H1 (cell line): ENCODE measurements at regions not wholly inside any gene's neighbourhood (a gene's known extent, or its start where the extent isn't known, plus 50 kb on each side); places are given as distances from the start of the nearest gene placed in this dataset.

Experiments
- CTCF ChIA-PET: fragments of 300-600 bp; sonication (Branson Sonifier 250); formaldehyde crosslinking; loops from one replicate; lab custom pipeline; 2021; ENCODE audit not compliant: partially characterized antibody; lab: Charles Lee
- POLR2A ChIA-PET: fragments of 300-600 bp; sonication (Branson Sonifier 250); formaldehyde crosslinking; loops from one replicate; lab custom pipeline; 2021; ENCODE audit warnings: inconsistent platforms; ENCODE audit not compliant: partially characterized antibody; lab: Charles Lee
- DNase-seq, 2 experiments: peaks; one replicate each; pipeline versions ENCODE4 v3.0.0 to v3.0.0-alpha.2; 2010 to 2022; ENCODE audit warnings: low spot score in 2 of 2, low read depth in 1 of 2, mixed read lengths in 1 of 2
- FAIRE-seq: peaks from 2 replicates; lab custom pipeline; 2011; peaks lifted over from hg19 to GRCh38; lab: Jason Lieb, UNC
- H2AFZ ChIP-seq: 2 replicates; pipeline ENCODE4 v1.8.1; 2012; ENCODE audit warnings: low read length, inconsistent platforms
- H2AK5ac ChIP-seq: 2 replicates; pipeline ENCODE4 v1.6.1; 2013; ENCODE audit warnings: low read depth, low read length
- H2BK120ac ChIP-seq: replicated peaks from 2 replicates; pipeline ENCODE3; 2013; ENCODE audit warnings: low read depth, low read length, inconsistent platforms
- H2BK12ac ChIP-seq: 2 replicates; pipeline ENCODE4 v1.6.1; 2013; ENCODE audit warnings: low read depth, low read length
- H2BK15ac ChIP-seq: 2 replicates; pipeline ENCODE4 v1.6.1; 2013; ENCODE audit warnings: low read length
- H2BK20ac ChIP-seq: 2 replicates; pipeline ENCODE4 v1.6.1; 2013; ENCODE audit warnings: low read length
- H2BK5ac ChIP-seq: 2 replicates; pipeline ENCODE4 v1.6.1; 2013; ENCODE audit warnings: low read depth, low read length
- H3K14ac ChIP-seq: 2 replicates; pipeline ENCODE4 v1.6.1; 2013; ENCODE audit warnings: inconsistent platforms; ENCODE audit not compliant: insufficient read length
- H3K18ac ChIP-seq: 2 replicates; pipeline ENCODE4 v1.6.1; 2013; ENCODE audit warnings: low read length; ENCODE audit errors: extremely low read depth
- H3K23ac ChIP-seq: 2 replicates; pipeline ENCODE4 v1.6.1; 2013; ENCODE audit warnings: inconsistent platforms; ENCODE audit not compliant: insufficient read length
- H3K23me2 ChIP-seq: 2 replicates; pipeline ENCODE4 v1.6.1; 2013; ENCODE audit warnings: low read depth, low read length
- H3K27ac ChIP-seq: 2 replicates; pipeline ENCODE4 v1.6.1; 2011; ENCODE audit warnings: low read depth, low read length, inconsistent platforms
- H3K27me3 ChIP-seq, 4 experiments: replicated peaks in 1 of 4; 1 replicate in 1 of 4; 2 replicates in 3 of 4; pipeline versions ENCODE4 v1.6.1 to v1.8.1; 2011 to 2013; ENCODE audit warnings: low read length in 3 of 4, mild to moderate bottlenecking in 3 of 4, inconsistent platforms in 2 of 4, mixed read lengths in 2 of 4, moderate library complexity in 1 of 4; ENCODE audit not compliant: control insufficient read depth in 3 of 4, insufficient read depth in 3 of 4; ENCODE audit errors: extremely low read depth in 1 of 4
- H3K36me3 ChIP-seq, 4 experiments: 2 replicates each; pipeline versions ENCODE4 v1.6.1 to v1.8.1; 2011 to 2013; ENCODE audit warnings: mild to moderate bottlenecking in 4 of 4, low read length in 3 of 4, moderate library complexity in 2 of 4, control low read depth in 1 of 4, inconsistent platforms in 1 of 4; ENCODE audit not compliant: insufficient read depth in 4 of 4, control insufficient read depth in 2 of 4
- H3K4ac ChIP-seq: replicated peaks from 2 replicates; pipeline ENCODE3; 2013; ENCODE audit warnings: low read length, low read depth, mixed read lengths, inconsistent platforms; ENCODE audit not compliant: insufficient read length
- H3K4me1 ChIP-seq, 4 experiments: replicated peaks in 1 of 4; 1 replicate in 1 of 4; 2 replicates in 3 of 4; pipeline versions ENCODE4 v1.6.1 to v1.8.1; 2011 to 2013; ENCODE audit warnings: low read length in 3 of 4, inconsistent platforms in 2 of 4, mixed read lengths in 1 of 4; ENCODE audit not compliant: insufficient read depth in 4 of 4, control insufficient read depth in 3 of 4
- H3K4me2 ChIP-seq, 2 experiments: 2 replicates each; pipeline versions ENCODE4 v1.6.1 to v1.8.1; 2011 to 2013; ENCODE audit warnings: low read depth in 2 of 2, low read length in 2 of 2, control low read depth in 1 of 2, inconsistent platforms in 1 of 2, mild to moderate bottlenecking in 1 of 2; ENCODE audit not compliant: insufficient read depth in 1 of 2
- H3K4me3 ChIP-seq, 4 experiments: fragments of 200-600, 300-600 bp in 1 of 4; sonication (generic), shearing (Covaris generic), sonication (Bioruptor Twin) in 1 of 4; 2 replicates each; pipeline versions ENCODE4 v1.5.1 to v1.8.1; 2011 to 2016; ENCODE audit warnings: low read length in 4 of 4, low read depth in 3 of 4, control low read depth in 2 of 4, inconsistent platforms in 2 of 4, mild to moderate bottlenecking in 2 of 4, mixed read lengths in 1 of 4, moderate library complexity in 1 of 4; ENCODE audit not compliant: insufficient read depth in 2 of 4; ENCODE audit errors: extremely low read depth in 1 of 4
- H3K56ac ChIP-seq: replicated peaks from 2 replicates; pipeline ENCODE3; 2013; ENCODE audit warnings: low read depth, mild to moderate bottlenecking, mixed read lengths, low read length, inconsistent platforms; ENCODE audit not compliant: insufficient read length
- H3K79me1 ChIP-seq: 2 replicates; pipeline ENCODE4 v1.6.1; 2013; ENCODE audit warnings: low read depth, low read length, control low read depth
- H3K79me2 ChIP-seq, 2 experiments: 2 replicates each; pipeline versions ENCODE4 v1.6.1 to v1.8.1; 2012 to 2013; ENCODE audit warnings: low read length in 2 of 2, mild to moderate bottlenecking in 2 of 2, inconsistent platforms in 1 of 2; ENCODE audit not compliant: insufficient read depth in 2 of 2, control insufficient read depth in 1 of 2
- H3K9ac ChIP-seq, 4 experiments: replicated peaks in 1 of 4; 1 replicate in 1 of 4; 2 replicates in 3 of 4; pipeline versions ENCODE4 v1.6.1 to v1.8.1; 2011 to 2013; ENCODE audit warnings: low read depth in 3 of 4, low read length in 3 of 4, control low read depth in 2 of 4, mild to moderate bottlenecking in 2 of 4, moderate library complexity in 2 of 4, inconsistent platforms in 1 of 4; ENCODE audit errors: extremely low read depth in 1 of 4
- H3K9me3 ChIP-seq, 2 experiments: 2 replicates each; pipeline versions ENCODE4 v1.6.1 to v1.8.1; 2012 to 2013; ENCODE audit warnings: mild to moderate bottlenecking in 2 of 2, moderate library complexity in 2 of 2, control low read depth in 1 of 2, inconsistent platforms in 1 of 2, low read depth in 1 of 2, low read length in 1 of 2, mixed read lengths in 1 of 2; ENCODE audit not compliant: insufficient read depth in 2 of 2
- H4K20me1 ChIP-seq, 2 experiments: replicated peaks in 1 of 2; 2 replicates each; pipeline versions ENCODE3 to v1.8.1; 2011 to 2013; ENCODE audit warnings: inconsistent platforms in 2 of 2, low read length in 2 of 2, mild to moderate bottlenecking in 1 of 2; ENCODE audit not compliant: insufficient read depth in 2 of 2, control insufficient read depth in 1 of 2
- H4K5ac ChIP-seq: 2 replicates; pipeline ENCODE4 v1.6.1; 2013; ENCODE audit warnings: low read length, low read depth, mixed read lengths, inconsistent platforms; ENCODE audit not compliant: insufficient read length
- H4K8ac ChIP-seq: 2 replicates; pipeline ENCODE4 v1.8.0; 2013; ENCODE audit warnings: mild to moderate bottlenecking, moderate library complexity, low read length, inconsistent platforms; ENCODE audit not compliant: insufficient read depth; ENCODE audit errors: extremely low read depth
- H4K91ac ChIP-seq: replicated peaks from 2 replicates; pipeline ENCODE3; 2013; ENCODE audit warnings: low read length, mixed read lengths, inconsistent platforms; ENCODE audit not compliant: insufficient read length
- CREB1 ChIP-seq: IDR thresholded peaks from 2 replicates; pipeline ENCODE4 v1.6.1; 2012; ENCODE audit warnings: inconsistent platforms
- MAFK ChIP-seq: IDR thresholded peaks from 2 replicates; pipeline ENCODE4 v1.6.1; 2012; ENCODE audit warnings: low read depth, mild to moderate bottlenecking, improper control_type of control experiment, low read length
- WGBS, 2 experiments: shearing (Covaris generic) in 1 of 2; methylation state at CpG; one replicate each; pipeline versions ENCODE4 v1.1.6 to v1.1.7; 2013 to 2015; ENCODE audit warnings: low lambda C conversion rate in 2 of 2, mixed read lengths in 2 of 2, inconsistent platforms in 1 of 2, low coverage in 1 of 2, missing lambda C conversion rate in 1 of 2; ENCODE audit not compliant: insufficient replicate concordance in 2 of 2, insufficient coverage in 1 of 2, insufficient read length in 1 of 2; ENCODE audit errors: extremely low coverage in 1 of 2, missing lambda C conversion rate in 1 of 2; 5-methylcytosine and 5-hydroxymethylcytosine counted together

DNA sequence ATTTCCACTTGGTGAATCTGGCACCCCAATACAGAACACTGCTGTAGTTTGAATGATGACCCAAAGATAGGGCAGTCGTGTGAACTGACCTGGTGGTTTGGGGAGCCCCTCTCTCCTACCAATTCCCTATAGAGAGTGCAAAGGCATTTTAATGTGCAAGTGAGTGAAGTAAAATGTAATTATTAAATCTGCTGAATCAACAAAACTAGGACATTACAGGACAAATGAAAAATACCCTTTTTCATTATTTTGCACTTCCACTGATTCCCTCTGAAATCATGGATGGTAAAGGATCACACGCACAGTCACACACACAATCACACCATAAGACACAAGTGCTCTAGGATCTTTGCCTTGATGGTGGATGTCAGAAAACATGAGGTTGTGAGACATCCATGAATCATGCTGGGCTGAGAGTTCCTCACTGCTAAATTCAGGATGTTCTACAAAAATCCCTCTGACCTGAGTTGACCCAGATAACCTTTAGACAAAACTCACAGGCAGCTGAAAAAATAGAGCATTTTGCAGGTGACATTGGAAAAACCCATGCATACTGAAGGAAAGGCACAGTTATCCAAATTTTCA lies 197.4 kb downstream of the FBXO15 start:
- no peak overlapping the region for H2BK5ac ChIP-seq
- H3K79me1 ChIP-seq, result no peaks in the 10 kb centered on the region
- no peaks in the 10 kb centered on the region for H3K23me2 ChIP-seq
- H3K36me3 ChIP-seq, result no peaks in the 10 kb centered on the region
- H3K56ac ChIP-seq, result no peak overlapping the region
- H3K27me3 ChIP-seq, result no peaks in the 10 kb centered on the region
- H3K9me3 ChIP-seq, result peaks cover 0 to 3% of the 10 kb centered on the region in 2 experiments; a peak in 1 of 4 replicates
- H2BK20ac ChIP-seq, result no peak overlapping the region
- H4K8ac ChIP-seq, result no peak overlapping the region
- CTCF ChIA-PET, result no interaction called here
- POLR2A ChIA-PET, result no interaction called here
- peaks cover 0 to 2% (median under 1%) of the 10 kb centered on the region in 4 experiments; a peak in 1 of 7 replicates for H3K4me1 ChIP-seq
- no peak overlapping the region for H3K27ac ChIP-seq
- no peaks in the 10 kb centered on the region for H4K20me1 ChIP-seq
- no peak overlapping the region for H4K91ac ChIP-seq
- H4K5ac ChIP-seq, result no peak overlapping the region
- no peak for FAIRE-seq
- no peak for DNase-seq
- no peaks in the 10 kb centered on the region for H3K79me2 ChIP-seq
- H2AFZ ChIP-seq, result no peak overlapping the region
- no peak overlapping the region for H3K4ac ChIP-seq
- TF ChIP-seq MAFK, result peak; percentile 20; the same call in 1 of the 2 replicates
- TF ChIP-seq CREB1, result no peak
- TF ChIP-seq, all 59 proteins: peak for 1
- no peak overlapping the region for H3K23ac ChIP-seq
- H3K18ac ChIP-seq, result no peak overlapping the region
- no peak overlapping the region for H2AK5ac ChIP-seq
- H2BK12ac ChIP-seq, result no peak overlapping the region
- H3K4me3 ChIP-seq, result no peak overlapping the region
- H3K14ac ChIP-seq, result no peak overlapping the region
- H2BK15ac ChIP-seq, result no peak overlapping the region
- no peak overlapping the region for H3K9ac ChIP-seq
- H2BK120ac ChIP-seq, result peak overlapping the region; percentile 38
- H3K4me2 ChIP-seq, result no peak overlapping the region
- WGBS, 2 experiments, result 98% methylated on average over 2 of the region's 2 CpGs; no CpG with 5 or more reads in 1 of the 2 experiments
